AG09319 (cell line): ENCODE measurements at regions not wholly inside any gene's neighbourhood (a gene's known extent, or its start where the extent isn't known, plus 50 kb on each side); places are given as distances from the start of the nearest gene placed in this dataset.

ENCODE experiments used
- DNase-seq: peaks from one replicate; pipeline ENCODE4 v3.0.0-alpha.2; 2010; ENCODE audit warnings: low read depth; ENCODE audit errors: extremely low read depth
- CTCF ChIP-seq: IDR thresholded peaks from 2 replicates; pipeline ENCODE4 v1.5.1; 2011; ENCODE audit warnings: low read depth, mild to moderate bottlenecking, inconsistent platforms, low read length, moderate library complexity

DNA sequence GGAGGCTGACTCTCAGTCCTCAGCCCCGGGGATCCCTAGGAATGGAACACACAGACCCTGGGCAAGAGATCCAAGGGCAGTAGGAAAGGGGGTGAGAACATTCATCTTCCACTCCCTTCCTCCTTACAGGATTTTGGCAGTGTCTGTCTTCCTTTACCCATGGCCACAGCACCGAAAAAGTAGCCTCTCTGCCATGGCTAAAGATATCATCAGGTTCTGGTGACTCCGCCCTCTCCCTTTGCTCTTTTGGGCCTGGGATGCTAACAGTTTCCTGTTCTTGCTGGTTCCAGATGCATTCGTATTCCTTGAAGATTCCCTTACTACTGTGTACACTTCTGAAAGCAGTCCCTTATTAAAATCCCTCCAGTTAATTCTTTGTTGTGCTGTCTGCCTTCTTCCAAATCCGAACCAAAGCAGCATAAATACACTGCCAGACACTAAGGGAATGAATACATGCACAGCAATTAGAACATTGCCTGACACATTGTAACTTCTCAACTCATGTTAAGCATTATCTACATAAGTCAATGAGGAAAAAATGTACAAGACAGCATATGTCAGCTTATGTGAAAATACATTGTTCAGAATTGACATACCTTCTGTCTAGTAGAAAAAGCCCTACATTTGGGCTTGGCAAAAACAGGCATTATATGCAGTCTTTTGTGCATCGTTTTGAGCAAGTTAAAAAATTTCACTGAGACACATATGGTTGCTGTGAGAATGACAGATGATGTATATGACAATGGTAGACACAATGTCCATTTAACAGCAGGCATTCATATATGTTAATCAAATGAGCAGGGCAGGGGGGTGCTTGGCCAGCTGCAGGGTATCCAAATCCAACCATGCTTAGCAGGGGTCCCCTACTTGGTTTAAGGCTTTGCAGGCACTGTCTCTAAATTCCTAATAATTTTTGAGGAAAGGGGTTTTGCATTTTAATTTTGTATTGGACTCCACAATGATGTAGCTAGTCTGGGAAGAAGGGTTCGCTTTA, 58.8 kb upstream of the RAI14 start:
- no peak for DNase-seq
- TF ChIP-seq CTCF: no peak

DNA sequence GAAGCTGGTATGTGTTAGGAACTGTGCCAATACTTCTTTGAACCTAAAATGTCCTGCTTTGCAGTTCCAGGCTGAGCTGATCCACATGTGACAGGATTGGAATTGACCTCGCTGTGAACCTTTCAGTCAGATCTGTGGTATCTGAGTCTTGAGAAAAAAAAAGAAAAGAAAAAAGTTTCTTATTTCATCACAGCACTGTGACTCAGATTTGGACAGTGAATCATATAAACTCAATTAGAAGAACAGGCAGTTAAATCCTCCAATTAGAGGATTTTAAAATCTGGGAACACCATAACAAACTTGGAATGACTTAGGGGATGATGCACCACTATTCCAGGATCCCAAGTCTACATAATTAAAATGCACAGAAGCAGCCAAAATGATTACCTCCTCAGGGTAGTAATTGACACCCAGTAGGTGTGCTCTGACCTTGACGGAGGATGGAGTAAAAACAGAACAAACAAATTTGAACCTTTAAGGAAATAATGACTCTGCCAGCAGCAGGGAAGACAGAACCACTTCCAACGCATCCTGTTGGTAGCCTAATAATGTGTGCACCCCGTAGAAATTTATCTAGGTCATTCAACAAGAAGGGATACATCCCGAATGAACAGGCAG, 57.8 kb upstream of the RAI14 start:
- peak; percentile 67 for DNase-seq
- TF ChIP-seq CTCF: no peak

DNA sequence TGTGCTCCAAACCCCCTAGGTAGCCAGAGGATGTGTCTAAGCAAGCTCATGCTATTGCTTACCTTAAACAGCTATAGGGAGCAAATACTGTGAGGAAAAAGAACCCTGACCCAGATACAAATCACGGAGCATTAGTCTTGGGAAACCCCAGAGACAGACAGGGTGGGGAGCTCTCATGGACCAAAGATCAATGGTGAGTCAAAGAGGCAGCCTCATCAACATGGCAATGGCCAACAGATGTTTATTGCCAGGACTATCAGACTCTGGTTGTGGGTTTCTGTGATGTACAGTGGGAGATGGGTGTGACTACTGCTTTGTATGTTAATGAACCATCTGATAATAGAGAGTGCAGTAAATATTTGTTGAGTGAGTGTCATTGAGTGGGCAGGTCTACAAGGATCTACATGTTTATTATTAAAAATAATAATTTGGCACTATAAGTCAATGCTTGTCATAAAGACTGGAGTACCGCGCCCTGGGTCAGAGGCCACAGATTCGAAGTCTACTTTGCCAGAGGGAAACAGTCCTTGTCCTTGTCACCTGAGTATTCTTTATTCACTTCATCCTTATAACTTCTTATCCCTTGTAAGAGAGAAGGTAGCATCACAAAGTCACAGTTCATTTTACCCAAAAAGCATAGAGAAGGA, 56.5 kb upstream of the RAI14 start:
- DNase-seq: no peak
- TF ChIP-seq CTCF: no peak

DNA sequence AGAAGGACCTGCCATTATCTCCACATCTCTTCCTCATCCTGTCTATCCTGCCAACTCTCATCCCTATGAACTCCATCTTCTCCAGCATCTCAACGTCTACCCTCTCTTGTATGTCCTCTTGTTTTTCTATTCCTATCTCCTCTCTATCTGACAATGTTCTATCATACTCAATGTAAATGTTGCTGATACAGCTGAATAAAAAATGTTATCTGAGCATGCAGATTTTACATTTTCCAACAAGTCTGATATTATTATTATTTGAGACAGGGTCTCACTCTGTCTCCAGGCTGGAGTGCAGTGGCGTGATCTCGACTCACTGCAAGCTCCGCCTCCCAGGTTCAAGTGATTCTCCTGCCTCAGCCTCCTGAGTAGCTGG, 56.0 kb upstream of the RAI14 start:
- DNase-seq: no peak
- TF ChIP-seq CTCF: no peak

GRCh38 chr5:34603378-34603777, 52.8 kb upstream of the RAI14 start:
- DNase-seq: no peak
- TF ChIP-seq CTCF: no peak

DNA sequence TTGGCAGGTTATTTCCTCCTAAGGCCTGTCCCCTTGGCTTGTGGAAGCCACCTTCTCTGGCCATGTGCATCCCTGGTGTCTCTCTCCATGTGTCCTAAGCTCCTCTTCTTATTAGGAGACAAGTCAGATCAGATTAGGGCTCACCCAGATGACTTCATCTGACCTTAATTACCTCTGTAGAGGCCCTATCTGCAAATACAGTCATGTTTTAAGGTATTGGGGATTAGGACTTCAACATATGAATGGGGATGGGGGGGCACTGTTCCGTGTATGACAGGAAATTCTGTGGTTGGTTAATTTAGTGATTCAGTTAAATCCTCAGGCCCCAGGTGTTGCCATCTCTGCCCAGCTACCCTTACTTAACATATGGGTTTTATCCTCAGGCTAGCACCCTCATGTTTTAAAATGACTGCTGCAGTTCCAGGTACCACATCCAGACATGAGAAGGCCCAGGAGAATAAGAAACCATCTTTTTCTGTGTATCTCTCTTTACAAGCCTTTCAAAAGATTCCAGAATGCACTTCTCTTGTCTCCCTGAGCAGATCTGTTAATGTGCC, 51.9 kb upstream of the RAI14 start:
- DNase-seq: no peak
- TF ChIP-seq CTCF: no peak

DNA sequence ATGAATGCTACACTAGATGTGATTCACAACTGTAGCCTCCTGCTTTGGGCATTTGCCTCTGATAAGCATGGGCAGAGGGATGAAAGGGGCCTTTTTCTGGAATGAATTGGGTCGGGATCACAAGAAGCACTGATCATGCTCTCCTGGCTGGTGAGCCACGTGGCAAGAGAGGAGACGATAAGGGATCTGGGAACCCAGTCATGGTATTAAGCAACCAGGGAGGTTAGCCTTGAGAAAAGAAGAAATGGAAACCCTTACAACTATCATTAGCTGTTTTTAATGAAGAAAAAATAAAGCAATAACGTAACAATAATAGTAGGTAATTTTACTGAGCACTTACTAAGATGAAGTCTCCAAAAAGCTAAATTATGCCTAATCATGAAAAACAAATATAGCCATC, 50.0 kb upstream of the RAI14 start:
- DNase-seq: no peak
- no peak for TF ChIP-seq CTCF
